Mammary epithelial cell (primary cell): ENCODE measurements at regions not wholly inside any gene's neighbourhood (a gene's known extent, or its start where the extent isn't known, plus 50 kb on each side); places are given as distances from the start of the nearest gene placed in this dataset.

Experiments used
- EZH2 ChIP-seq: IDR thresholded peaks from 2 replicates; pipeline ENCODE4 v1.6.1; 2012; ENCODE audit warnings: low read length, inconsistent platforms, borderline replicate concordance
- TF ChIP-seq, protein P1 (sequence below), 2 donors: IDR thresholded peaks in 1 of 2; conservative IDR thresholded peaks in 1 of 2; 2 replicates each; pipeline ENCODE4 v1.5.1; 2011 to 2012; ENCODE audit warnings: inconsistent platforms in 2 of 2, low read length in 2 of 2, mild to moderate bottlenecking in 2 of 2, control low read depth in 1 of 2, low read depth in 1 of 2; ENCODE audit not compliant: insufficient read depth in 1 of 2; ENCODE audit errors: extremely low read depth in 1 of 2

DNA sequence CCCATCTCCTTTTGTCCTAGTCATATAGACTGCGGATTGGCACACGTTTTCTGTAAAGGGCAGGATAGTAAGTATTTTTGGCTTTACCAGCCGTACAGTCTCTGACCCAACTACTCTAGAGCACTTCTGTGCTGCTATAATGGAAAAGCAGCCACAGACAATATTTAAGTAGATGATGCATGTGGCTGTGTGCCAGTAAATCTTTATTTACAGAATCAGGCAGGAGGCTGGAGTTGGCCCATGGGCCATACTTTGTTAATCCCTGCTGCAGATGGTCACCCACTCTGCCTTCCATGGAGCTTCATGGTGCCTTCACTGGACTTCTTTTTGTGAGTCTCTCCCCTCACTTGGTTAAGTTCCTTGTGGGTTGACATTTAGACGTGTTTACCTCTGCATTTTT, 584.5 kb upstream of the TBX3 start:
- TF ChIP-seq, protein P1, sequence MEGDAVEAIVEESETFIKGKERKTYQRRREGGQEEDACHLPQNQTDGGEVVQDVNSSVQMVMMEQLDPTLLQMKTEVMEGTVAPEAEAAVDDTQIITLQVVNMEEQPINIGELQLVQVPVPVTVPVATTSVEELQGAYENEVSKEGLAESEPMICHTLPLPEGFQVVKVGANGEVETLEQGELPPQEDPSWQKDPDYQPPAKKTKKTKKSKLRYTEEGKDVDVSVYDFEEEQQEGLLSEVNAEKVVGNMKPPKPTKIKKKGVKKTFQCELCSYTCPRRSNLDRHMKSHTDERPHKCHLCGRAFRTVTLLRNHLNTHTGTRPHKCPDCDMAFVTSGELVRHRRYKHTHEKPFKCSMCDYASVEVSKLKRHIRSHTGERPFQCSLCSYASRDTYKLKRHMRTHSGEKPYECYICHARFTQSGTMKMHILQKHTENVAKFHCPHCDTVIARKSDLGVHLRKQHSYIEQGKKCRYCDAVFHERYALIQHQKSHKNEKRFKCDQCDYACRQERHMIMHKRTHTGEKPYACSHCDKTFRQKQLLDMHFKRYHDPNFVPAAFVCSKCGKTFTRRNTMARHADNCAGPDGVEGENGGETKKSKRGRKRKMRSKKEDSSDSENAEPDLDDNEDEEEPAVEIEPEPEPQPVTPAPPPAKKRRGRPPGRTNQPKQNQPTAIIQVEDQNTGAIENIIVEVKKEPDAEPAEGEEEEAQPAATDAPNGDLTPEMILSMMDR (conservative IDR thresholded peaks at IDR 0.05 in 1 of 2, IDR thresholded peaks at IDR 0.05 in 1 of 2; ENCODE audit: extremely low read depth in 1 of 2, insufficient read depth in 1 of 2, low read depth in 1 of 2, low read length in 2 of 2): no peak
- TF ChIP-seq EZH2: no peak
